Central memory CD4-positive, alpha-beta T cell (primary cell): ENCODE measurements at regions not wholly inside any gene's neighbourhood (a gene's known extent, or its start where the extent isn't known, plus 50 kb on each side); places are given as distances from the start of the nearest gene placed in this dataset.

Experiments used
- DNase-seq: peaks from one replicate; pipeline ENCODE4 v3.0.0; 2022

DNA sequence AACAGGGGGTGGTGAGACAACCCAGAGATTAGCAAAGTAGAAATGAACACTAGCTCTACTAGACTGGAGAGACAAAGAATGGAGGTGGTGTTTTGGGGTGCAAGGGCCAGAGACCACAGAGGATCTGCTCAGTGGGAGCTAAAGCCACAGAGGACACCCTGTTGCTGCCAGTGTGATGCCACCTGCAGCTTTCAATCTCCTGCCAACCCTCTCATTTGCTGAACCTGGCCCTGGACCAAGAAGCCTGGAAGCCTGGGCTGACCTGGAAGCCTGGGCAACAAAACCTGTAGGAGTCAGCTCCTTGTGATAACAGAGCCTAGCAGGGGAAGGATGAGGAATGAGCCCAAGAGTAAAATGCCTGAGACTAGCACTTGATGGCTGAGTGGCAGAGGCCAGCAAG, 81.1 kb upstream of the ADO start:
- DNase-seq = no peak

DNA sequence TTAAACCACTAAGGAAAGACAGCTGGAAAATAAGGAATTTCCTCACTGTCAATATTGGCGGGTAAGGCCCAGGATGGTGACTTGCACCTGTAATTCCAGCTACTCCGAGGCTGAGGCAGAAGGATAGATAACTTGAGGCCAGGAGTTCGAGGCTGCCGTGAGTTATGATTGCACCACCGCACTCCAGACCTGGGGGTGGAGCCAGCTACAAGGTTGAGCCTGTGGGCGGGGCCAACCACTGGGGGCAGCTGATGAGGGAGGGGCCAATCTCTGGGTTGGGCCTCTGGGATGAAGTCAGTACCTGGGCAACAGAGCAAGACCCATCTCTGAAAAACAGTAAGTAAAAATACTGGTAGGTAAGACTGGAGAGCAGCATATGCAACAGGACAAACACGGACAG, 80.1 kb upstream of the ADO start:
- no peak for DNase-seq

DNA sequence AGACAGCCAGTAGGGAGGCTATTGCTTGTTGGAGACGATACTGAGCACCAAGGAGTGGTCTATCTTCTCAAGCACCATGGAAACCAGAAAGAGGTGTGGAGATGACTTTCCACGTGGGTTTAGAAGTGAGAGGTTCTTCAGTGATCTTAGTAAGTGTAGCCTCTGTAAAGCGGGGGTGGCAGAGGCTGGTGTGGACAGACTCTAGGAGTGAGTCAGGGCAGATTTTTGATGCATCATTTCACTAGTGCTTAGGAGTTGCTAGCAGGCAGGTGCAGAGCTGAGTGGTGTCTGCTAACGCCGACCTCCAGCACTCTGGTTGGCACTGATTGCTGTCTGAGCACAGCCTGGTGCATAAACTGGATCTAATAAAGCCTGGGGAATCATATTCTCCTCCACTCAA, 78.4 kb upstream of the ADO start:
- DNase-seq = no peak

DNA sequence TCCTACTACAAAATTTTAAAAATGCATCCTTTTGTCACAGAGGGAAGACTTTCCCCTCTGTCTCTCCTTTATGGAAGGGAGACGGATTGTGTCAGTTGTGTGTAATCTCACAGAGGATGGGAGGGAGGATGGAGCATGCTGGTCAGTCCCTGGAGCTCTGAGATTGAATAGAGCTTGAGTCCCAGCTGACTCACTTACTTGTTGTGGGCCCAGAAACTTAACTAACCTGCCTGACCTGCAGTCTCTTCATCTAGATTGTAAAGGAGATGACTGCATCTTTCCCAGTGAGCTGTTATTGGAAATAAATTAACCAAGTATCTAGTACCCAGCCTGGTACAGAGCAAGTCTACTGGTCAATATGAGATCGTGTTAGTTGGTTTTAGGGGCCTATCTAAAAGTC, 77.9 kb upstream of the ADO start:
- DNase-seq = no peak

DNA sequence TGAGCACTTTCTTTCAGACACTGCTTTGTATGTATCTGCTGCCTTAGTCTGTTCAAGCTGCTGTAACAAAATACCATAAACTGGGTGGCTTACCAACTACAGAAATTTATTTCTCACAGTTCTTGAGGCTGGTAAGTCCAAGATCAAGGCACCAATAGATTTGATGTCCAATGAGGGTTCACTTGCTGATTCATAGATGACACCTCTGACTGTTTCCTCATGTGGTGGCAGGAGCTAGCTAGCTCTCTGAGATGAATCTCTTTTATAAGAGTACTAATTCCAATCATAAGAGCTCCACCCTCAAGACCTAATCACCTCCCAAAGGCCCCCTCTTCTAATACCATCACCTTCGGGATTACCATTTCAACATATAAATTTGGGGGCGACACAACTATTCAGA, 76.6 kb upstream of the ADO start:
- no peak for DNase-seq

DNA sequence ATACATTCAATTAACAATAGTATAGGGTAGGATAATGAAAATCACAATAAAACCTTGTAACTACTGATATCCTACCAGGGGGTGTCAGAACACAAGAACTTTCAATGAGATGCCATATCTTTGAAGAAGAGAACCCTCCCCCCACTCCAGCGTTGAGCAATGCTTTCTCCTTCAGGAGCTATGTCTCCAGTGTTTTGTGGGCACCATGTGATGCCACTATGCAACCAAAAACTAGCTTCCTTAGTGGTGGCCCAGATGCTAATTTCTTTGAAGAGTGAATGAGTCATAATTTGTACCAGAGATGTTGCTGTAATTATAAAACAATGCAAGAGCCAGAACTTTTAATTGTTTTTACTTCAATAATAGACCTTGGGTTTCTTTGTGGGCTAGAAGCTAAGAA, 76.0 kb upstream of the ADO start:
- no peak for DNase-seq

DNA sequence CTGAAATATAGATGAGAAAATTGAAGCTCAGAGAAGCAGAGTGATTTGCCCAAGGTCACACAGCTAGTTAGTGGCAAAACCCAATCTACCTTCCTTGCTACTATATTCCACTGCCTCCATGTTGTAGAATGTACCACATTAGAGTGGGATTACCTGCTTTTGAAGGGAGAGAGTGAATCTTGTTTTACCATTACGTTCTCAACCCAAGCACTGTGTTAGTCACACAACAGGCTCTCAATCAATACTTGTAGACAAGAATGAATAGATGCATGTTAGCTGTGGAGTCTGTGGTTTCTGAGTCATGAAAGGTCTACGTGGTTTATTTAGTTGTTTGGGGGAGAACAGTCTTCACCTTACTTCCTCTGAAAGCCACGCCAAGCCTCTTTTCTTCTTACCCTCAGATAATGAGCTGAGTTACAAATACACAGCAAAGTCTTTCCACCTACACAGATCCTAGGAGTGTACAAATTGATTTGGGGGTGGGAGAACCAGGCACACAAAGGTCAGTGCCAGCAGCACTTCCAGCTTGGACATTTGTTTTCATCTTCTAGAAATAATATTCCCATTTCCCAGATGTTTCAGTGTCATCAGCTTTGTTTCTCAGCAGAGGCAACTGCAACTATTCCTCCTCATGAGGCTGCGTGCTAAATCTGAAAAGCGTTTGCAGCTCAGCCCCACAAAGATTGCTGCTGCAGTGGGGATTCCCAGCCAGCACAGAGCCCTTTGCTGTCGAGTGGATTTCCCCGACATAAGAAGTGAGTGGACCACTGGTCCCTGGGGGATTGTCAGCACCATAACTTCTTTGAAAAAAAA, 71.5 kb upstream of the ADO start:
- peak; percentile 83 for DNase-seq

DNA sequence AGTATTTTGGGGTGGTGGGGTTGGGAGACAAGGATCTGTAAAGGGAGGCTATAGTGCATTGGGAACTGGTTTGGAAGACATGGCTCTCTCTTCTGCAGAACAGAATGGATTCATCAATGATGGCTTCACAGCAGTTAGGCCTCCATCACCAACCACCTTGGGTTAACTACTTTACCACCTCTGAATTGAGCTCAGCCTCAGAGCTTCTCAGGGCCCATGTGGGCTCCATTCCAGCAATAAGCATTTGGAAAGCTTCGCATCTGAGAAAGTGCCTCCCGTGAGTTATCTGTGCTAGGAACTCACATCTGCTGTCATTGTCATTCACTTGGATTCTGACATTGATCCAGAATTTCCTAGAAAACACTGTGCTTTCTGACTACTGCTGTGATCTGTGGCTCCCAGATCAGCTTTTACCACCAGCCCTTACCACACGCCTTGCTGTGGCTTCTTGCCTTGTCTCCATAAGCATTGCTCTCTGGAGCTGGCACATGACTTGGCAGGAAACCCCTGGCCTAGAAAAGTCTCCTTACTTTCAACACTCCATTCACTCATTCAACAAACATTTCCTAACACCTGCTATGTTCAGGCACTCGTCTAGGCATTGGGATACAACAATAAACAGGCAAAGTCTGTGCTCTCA, 70.7 kb upstream of the ADO start:
- DNase-seq = no peak

DNA sequence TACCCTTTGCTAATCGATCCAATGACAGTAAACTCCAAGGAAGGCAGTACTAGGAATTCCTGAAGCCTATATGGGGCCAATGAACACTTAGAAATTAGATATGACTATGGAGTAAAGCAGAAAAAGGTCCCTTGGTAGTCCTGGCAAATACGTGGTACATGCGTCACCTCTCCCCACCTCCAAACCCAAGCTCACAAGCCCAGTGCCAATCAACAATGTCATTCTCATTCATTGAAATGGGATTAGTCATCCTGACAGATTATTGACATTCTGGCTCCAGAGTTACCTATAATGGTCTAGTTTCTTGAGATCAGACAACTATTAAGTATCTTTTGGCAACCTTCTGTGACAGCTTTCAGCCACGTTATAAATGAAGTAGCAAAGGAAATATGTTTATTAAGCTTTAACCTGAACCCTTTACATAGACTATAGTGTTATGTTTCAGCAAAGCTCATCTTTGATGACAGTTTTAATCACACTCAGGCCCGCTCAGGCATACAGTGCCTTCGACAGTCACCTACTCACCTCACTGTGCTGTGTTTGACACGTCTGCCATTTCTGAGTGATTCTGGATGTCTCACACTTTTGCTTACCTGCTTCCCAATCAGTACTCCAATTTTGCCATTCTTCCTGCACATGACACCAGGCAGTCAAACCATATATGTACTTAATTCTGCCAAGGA, 69.6 kb upstream of the ADO start:
- DNase-seq = no peak

DNA sequence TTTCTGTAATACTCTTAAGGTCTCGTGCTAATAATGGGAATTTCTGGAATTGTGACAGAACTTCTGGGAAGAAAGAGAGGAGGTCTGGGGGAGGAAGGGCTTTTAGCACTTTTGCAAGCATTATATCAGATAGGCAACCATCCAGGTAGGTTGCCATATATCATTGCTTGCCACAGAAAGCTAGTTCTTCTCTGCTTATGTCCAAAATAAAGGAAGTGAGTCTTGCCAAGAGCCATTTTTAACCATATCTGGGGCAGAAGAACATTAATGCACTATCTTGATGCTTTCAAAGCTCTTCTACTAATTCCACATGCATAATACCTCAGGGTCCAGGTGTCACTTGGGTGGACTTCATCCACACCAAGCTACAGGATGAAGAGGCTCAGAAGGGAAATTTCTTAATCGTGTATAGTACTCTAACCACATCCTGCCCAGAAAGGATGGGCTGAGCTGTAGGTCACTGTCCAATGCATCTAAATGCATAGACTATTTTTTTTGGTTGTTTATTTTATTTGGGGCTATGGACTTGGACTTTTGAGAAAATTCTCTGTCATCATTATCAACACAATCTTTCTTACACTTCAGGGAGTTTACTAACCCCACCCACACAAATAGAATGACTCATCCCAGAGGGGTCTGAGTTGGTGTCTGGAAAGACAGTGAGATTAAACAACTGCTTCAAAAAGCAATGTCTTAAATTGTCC, 68.9 kb upstream of the ADO start:
- DNase-seq = no peak

DNA sequence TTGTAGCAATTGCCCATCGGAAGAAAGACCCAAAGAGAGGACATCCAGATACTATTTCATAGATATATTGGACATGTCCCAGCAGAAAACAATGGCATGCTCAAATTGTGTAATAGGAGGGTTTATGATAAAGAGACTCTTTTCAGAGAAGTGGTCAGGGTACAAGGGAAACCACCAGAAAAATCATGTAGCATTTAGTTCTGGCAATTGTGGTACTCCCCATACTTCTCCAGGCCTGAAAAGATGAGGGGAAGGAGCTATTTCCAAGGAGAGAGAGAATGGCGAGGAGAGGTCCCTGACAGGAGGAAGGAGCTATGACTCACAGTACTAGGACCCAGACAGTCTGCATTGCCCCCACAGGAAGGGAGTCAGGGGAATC, 68.4 kb upstream of the ADO start:
- no peak for DNase-seq

DNA sequence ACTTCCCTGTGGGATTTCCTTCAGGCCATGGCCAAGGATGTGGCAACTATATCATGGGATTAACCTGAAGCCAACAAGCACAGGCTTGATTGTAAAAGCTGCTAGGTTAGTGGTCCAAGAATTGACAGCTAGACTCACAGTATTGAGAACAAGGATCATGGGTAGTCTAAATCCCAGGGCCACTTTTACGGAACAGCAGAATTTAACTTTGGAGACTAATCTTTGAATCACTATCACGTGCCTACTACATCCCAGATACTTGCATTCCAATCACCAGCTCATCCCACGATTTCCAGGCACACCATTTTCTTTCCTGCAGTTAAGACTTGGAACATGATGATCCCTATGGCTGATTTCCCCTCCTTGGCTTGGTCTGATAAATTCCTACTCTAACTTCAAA, 65.6 kb upstream of the ADO start:
- DNase-seq = no peak

DNA sequence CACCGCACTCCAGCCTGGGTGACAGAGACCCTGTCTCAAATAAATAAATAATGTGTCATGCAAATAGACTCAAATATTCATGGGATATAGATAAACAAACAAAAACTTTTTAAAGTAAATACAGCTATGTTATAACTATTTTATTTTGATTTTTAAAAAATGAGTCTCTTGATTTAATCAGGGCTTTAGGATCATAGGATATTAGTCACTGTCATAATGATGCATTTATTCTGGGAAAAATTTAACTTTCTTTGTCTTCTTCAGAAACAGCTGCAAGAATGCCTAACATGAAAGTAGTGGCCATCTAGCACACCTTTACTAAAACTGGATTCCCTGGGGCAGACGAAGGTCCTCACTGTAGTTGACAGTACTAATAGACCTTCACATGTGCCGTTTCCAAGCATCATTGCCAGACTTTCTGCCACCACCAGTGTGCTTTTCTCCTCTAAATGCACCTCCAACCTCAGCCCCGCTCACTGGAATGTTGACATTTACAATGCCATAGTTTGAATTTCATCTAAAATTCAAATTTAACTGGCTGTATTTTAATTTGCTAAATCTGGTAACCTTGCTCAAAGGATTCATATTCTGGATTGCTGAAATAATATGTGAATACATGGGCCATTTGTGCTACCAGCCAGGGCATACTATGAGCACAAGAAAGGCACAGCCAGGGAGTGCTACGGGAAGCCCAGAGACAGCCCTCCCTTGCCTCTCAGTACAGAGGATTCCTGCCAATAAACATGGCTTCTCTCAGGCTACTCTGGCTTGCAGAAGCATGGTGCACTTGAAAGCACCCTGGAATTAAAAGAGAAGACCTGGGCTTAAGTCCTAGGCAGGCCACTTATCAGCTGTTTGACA, 63.4 kb upstream of the ADO start:
- no peak for DNase-seq

DNA sequence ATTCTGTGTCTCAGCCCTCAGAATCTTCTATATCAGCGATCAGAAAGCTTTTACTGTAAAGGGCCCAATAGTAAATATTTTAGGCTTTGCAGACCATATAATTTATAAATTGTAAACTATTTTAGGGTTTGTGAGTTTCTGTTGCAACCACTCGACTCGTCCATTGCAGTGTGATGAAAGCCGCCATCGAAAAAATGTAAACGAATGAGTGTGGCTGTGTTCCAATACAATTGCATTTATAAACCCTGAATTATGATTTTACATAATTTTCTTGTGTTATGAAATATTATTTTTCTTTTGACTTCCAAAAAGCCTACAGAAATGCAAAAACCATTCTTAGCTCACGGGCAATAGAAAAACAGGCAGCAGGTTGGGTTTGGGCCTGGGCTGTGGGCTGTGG, 62.5 kb upstream of the ADO start:
- no peak for DNase-seq

DNA sequence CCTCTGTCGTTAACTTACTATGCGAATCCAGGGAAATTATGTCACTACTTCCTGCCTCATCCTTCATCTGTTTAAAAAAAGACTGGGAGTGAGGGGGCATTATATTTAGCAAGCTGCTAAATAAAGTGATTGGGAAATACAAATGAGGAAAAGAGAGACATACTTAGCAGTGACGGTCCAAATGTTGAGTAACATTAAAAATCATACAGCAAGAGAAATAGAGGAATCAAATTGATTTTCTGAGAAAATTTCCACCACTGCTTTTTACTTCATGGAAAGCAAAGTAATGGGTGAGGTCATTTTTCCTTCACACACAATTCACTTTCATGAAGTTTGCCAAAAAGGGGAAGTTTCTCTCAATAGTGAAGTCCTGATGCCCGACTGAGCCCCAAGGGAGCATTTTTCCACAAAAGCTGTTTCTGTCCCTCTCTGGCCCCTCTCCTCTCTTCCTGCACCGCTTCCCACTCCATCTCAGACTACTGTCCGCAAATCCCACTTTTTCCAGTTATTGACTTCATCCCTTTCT, 61.9 kb upstream of the ADO start:
- DNase-seq = no peak

DNA sequence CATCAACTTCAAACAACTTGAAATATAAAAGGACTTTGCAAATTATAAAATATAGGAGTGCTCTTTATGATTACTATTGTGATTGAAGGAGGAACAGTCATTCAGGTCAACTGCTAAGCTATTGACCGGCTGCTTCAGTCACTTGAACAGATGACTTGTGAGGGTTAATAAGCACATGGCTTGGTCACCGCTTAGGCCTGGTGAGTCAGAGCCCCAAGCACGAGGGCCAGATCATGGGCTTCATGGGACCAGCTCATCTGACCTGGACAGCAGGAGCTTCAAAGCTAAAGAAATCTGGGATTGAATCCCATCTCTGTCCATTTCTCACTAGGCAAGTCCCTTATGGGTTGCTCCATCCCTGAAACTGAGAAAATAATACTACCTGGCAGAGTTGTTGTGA, 60.4 kb upstream of the ADO start:
- no peak for DNase-seq

DNA sequence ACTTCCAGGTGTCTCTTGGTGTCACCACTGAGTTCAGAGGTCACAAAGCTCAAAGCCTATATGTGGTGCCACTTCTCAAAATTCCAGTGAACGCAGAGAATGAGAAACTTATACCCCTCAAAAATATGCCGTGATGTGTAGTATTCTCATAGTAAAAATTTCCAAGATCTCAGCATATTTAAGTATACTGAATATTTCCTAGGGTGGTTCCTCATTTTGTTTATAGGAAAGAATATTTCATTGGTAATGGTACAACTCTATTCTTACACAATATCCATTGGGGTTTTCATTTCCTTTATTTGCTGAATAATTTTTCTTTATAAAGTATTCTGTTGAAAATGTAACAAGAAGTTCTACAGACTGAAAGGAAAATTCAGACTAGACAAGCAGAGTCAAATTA, 58.9 kb upstream of the ADO start:
- DNase-seq = no peak

DNA sequence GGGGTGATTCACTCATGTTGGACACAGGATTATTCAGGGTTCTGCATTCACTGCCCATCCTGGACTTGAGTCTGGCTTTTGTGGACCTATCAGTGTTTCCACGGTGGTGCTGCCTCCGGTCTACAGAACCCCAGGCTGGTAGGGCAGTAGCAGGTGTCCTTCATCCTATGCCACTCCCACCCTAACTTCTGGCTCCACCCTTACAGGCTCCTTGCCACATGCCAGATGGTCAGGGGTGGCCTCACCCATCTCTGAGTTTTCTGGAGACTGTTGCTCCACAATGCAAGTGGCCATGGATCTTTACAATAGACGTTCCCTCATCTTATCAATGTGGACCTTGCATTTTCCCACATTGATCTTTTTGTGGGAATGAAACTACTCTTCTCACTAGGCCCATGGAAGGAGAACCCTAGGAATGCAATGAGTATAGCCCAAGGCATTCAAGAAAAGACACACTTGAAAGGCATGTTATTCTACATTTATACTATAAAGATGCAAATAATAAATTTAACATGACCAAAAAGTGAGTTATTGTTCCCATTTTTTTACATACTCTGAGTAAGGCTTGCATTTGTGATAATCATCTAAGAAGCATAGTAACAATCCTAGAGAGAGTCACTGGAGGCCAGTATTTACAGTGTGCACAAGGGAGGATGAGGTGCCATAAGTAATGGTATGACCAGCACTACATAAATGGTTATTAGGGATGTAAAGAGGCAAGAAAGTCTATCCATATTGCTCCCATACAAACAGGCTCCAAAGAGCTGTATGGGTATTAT, 57.4 kb upstream of the ADO start:
- DNase-seq = no peak

DNA sequence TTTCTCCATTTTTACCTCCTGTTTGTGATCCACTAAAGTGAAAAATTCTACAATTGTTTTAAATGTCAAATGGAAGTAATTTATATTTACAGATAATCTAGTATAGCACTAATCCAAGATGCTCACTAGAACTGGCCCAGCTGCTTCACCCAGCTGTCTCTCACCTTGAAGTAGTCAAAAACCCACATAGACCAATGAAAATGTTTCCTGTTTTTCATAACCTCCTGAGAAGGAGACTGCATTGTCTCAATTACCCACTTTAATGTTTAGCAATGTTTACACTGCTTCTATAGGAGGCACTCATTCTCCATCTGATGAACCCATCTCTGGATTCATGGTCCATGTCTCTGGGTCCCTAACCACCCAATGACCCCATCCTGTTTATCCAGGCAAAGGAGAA, 56.1 kb upstream of the ADO start:
- no peak for DNase-seq

DNA sequence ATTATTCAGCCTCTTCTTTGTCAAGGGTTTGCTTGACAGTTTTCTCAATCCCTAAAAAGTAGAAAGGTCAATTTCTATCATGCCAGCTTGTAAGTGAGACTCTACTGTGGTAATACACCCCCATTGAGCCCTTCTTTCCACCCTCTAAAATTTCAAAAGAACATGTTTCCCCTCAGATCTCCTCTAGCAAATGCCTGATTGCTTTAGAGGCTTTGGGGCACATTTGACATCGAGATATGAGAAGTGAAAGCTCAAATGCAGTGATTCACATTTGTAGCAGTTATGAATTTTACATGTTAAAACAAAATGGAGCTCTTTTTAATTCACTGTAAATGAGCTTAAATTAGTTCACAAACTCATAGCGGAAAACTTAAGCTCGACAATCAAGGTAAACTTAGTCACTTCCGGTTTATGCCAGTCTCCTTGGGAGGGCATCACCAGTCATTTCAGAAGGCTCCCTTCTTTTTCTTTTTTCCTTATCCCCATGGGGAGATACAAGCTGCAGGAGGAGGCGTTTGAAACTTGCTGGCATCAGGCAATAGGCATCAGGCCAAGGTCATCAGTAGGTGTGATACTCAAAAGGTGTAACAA, 55.3 kb upstream of the ADO start:
- DNase-seq = no peak
